ENCODE measurements at regions not wholly inside any gene's neighbourhood (a gene's known extent, or its start where the extent isn't known, plus 50 kb on each side); places are given as distances from the start of the nearest gene placed in this dataset.

DNA sequence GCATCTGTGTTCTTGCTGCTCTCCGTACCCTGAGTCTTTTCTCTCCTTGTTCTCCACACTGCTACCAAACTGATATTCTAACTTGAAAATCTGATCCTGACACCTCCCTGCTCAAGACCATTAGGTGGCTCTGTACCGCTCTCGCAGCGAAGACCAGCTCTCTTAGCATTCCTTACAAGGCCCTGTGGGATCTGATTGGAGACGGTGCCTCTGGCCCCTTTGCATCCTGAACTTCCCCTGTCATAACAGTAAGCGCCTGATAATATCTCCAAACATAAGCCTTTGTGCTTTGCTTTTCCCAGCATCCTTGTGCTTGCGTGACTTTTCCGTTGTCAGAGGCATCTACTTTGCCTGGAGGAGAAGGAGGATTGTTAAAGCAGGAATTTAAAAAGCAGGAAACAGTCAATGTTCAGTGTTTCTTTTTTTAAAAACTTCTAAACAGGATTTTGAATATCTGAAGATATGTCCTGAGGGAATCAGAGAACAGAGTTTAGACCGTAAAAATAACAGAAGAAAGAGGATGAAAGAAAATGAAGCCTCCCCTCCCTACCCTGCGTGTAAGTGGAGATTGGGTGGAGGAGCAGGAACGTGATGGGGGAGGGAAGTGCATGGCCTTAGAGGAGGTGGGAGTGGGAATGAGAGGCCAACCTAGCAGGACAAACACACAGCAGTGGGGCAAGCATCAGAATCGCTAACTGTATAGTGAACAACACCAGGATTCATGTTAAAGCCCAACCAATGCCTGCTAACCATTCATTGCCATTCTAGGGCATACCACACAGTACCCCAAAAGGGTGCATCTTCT, 89.2 kb upstream of the STMND1 start:
- TF ChIP-seq, protein P1, sequence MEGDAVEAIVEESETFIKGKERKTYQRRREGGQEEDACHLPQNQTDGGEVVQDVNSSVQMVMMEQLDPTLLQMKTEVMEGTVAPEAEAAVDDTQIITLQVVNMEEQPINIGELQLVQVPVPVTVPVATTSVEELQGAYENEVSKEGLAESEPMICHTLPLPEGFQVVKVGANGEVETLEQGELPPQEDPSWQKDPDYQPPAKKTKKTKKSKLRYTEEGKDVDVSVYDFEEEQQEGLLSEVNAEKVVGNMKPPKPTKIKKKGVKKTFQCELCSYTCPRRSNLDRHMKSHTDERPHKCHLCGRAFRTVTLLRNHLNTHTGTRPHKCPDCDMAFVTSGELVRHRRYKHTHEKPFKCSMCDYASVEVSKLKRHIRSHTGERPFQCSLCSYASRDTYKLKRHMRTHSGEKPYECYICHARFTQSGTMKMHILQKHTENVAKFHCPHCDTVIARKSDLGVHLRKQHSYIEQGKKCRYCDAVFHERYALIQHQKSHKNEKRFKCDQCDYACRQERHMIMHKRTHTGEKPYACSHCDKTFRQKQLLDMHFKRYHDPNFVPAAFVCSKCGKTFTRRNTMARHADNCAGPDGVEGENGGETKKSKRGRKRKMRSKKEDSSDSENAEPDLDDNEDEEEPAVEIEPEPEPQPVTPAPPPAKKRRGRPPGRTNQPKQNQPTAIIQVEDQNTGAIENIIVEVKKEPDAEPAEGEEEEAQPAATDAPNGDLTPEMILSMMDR (conservative IDR thresholded peaks at IDR 0.05), result peak; percentile 25
- no peak overlapping the region for H3K27ac ChIP-seq

DNA sequence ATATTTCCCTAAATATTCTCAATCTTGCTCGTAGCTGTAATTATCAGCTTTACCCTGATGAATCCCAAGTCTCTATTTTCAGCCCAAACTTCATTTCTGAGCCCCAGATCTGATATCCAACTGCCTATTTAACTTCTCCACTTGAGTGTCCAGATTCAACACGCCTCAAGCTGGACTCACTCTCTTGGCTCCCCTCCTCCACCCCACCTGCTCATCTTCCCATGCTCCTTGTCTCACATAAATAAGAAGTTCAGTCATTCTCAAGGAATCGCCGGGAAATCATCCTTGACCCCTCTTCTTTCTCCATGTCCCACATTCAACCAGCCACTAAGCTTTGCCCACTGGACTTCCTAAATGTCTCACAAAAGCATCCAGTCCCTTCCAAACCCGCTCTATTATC, 89.9 kb upstream of the STMND1 start:
- TF ChIP-seq, protein P1 (conservative IDR thresholded peaks at IDR 0.05), result no peak
- H3K27ac ChIP-seq, result no peak overlapping the region

GRCh38 chr6:17007749-17008148, 94.1 kb upstream of the STMND1 start:
- TF ChIP-seq, protein P1 (conservative IDR thresholded peaks at IDR 0.05), result no peak
- H3K27ac ChIP-seq, result no peak overlapping the region

GRCh38 chr6:17006543-17006942, 95.3 kb upstream of the STMND1 start:
- TF ChIP-seq, protein P1 (conservative IDR thresholded peaks at IDR 0.05), result no peak
- no peak overlapping the region for H3K27ac ChIP-seq

DNA sequence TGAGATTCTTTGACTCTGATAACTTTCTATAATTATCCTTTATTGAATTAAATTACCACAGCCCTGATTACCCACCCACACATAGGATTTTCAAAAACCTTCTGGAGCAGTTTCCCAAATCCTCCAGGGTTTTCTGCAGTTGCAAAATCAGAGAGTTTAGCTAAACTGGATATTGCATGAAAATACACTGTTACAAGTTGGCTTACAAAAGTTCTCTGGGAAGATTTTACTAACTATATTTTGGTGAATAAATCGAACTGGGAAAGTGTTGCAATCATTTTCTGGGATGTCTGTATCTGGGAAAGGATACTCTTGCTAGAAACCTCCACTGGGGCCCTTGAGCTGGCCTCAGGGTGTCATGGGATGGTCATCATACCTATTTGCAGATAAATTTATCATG, 97.6 kb upstream of the STMND1 start:
- TF ChIP-seq, protein P1 (conservative IDR thresholded peaks at IDR 0.05), result no peak
- no peak overlapping the region for H3K27ac ChIP-seq

DNA sequence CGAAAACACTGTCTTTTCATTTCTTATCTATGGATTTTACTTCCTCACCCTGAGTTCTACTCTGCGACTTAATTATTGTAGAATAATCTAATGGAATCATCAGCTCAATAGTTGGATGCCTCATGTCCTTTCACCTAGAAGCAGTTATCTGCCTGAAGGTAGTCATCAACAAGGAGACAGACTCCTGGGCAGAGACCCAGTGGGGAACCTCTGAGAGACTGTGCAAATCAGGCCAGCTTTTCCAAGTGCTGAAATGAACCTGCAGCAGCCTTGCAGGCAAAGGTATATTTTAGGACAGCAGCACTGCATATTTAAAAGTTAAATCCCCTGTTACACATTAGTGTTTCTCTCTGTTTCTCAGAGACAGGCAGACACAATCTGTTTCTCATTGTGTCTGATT, 99.7 kb upstream of the STMND1 start:
- TF ChIP-seq, protein P1 (conservative IDR thresholded peaks at IDR 0.05), result no peak
- H3K27ac ChIP-seq, result no peak overlapping the region

- H3K27ac ChIP-seq, result no peak overlapping the region
- TF ChIP-seq, protein P1 (conservative IDR thresholded peaks at IDR 0.05), result no peak
Measured at GRCh38 chr6:17001188-17001587, 100.7 kb upstream of the STMND1 start.

Data from VCaP (cell line).